ENCODE measurements at regions not wholly inside any gene's neighbourhood (a gene's known extent, or its start where the extent isn't known, plus 50 kb on each side); places are given as distances from the start of the nearest gene placed in this dataset.

DNA sequence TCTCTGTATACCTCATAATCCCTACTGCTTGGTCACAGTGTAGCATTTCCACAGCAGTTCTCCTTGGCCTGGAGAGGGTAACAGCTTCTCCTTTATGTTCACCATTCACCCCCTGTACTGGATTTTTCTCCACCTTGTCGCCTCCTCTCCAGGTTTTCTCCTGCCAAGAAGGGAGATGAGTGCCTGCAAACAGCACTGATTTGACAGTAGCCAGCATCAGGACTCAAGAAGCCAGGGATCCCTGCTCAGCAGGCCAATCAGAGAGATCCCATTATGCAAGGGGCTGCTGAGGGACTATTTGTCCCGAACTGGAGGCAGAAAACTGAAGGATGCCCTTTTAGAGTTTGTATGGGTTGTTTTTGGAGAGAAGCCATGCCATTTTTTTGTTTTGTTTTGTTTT, 68.6 kb upstream of the RIPOR2 start:
- no peak for DNase-seq
- Histone ChIP-seq H3K4me3 (ENCODE audit: low read depth, low read length) (no peak overlapping the region), H3K36me3 (no peaks in the 10 kb centered on the region), H3K9me3 (no peaks in the 10 kb centered on the region), H3K27me3 (no peaks in the 10 kb centered on the region), H3K4me1 (no peaks in the 10 kb centered on the region)
- TF ChIP-seq, protein P1, sequence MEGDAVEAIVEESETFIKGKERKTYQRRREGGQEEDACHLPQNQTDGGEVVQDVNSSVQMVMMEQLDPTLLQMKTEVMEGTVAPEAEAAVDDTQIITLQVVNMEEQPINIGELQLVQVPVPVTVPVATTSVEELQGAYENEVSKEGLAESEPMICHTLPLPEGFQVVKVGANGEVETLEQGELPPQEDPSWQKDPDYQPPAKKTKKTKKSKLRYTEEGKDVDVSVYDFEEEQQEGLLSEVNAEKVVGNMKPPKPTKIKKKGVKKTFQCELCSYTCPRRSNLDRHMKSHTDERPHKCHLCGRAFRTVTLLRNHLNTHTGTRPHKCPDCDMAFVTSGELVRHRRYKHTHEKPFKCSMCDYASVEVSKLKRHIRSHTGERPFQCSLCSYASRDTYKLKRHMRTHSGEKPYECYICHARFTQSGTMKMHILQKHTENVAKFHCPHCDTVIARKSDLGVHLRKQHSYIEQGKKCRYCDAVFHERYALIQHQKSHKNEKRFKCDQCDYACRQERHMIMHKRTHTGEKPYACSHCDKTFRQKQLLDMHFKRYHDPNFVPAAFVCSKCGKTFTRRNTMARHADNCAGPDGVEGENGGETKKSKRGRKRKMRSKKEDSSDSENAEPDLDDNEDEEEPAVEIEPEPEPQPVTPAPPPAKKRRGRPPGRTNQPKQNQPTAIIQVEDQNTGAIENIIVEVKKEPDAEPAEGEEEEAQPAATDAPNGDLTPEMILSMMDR (IDR thresholded peaks at IDR 0.05; ENCODE audit: low read depth, low read length), result no peak

- TF ChIP-seq, protein P1 (IDR thresholded peaks at IDR 0.05; ENCODE audit: low read depth, low read length), result no peak
- H3K9me3 ChIP-seq, result no peaks in the 10 kb centered on the region
- DNase-seq, result no peak
- no peaks in the 10 kb centered on the region for H3K4me1 ChIP-seq
- no peaks in the 10 kb centered on the region for H3K36me3 ChIP-seq
- H3K4me3 ChIP-seq (ENCODE audit: low read depth, low read length), result no peak overlapping the region
- no peaks in the 10 kb centered on the region for H3K27me3 ChIP-seq
These were observed 69.2 kb upstream of the RIPOR2 start for GRCh38 chr6:25005010-25005409.

- Histone ChIP-seq H3K27me3 (no peaks in the 10 kb centered on the region), H3K4me1 (no peaks in the 10 kb centered on the region), H3K36me3 (no peaks in the 10 kb centered on the region), H3K4me3 (ENCODE audit: low read depth, low read length) (no peak overlapping the region), H3K9me3 (no peaks in the 10 kb centered on the region)
- no peak for DNase-seq
- TF ChIP-seq, protein P1 (IDR thresholded peaks at IDR 0.05; ENCODE audit: low read depth, low read length), result no peak
These were observed 70.3 kb upstream of the RIPOR2 start for GRCh38 chr6:25006075-25006474.

DNA sequence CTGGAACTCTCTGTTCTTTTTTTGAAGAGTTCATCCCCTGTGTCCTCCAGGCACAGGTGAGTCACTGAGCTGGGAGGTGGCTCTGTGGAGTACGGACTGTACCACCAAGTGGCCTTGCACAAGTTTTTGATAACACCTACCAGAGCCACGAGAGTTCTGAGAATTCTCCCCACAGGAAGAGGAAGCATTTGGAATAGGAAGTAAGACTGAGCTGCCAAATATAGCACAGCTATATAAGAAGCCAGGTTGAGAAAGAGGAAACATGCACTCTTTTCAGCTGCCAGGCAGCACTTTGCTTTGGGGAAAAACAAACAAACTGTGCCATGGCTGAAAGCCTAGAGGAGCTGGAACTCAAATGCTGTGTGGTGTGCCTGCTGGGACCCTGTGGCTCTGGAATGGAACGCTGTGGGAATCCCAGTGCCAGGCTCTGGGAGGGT, 70.8 kb upstream of the RIPOR2 start:
- no peak for DNase-seq
- TF ChIP-seq, protein P1 (IDR thresholded peaks at IDR 0.05; ENCODE audit: low read depth, low read length), result no peak

DNA sequence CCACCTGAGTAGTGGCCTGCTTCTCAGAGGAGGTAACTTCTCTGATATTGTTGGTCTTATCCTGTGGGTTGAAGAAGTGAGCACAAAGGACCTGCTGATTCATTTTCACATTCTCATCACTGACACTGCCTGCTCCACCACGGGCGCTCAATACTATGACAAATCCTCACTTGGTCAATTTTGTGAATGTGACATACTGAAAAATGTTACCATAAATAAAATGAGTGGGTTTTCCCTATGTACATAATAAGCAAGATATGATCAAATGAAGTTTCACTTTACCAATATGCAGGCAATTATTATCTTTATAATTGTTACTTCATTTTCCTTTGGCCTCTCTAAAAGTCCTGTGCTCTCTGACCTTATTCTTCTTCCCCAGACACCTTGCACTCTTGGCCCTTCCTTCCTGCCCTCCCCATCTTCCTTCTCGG, 71.5 kb upstream of the RIPOR2 start:
- no peaks in the 10 kb centered on the region for H3K36me3 ChIP-seq
- H3K4me3 ChIP-seq (ENCODE audit: low read depth, low read length), result no peak overlapping the region
- no peaks in the 10 kb centered on the region for H3K27me3 ChIP-seq
- DNase-seq, result no peak
- TF ChIP-seq, protein P1 (IDR thresholded peaks at IDR 0.05; ENCODE audit: low read depth, low read length), result no peak
- no peaks in the 10 kb centered on the region for H3K4me1 ChIP-seq
- no peaks in the 10 kb centered on the region for H3K9me3 ChIP-seq

More for the DNA sequence above, 70.8 kb upstream of the RIPOR2 start:
- Histone ChIP-seq H3K4me1 (no peaks in the 10 kb centered on the region), H3K27me3 (no peaks in the 10 kb centered on the region), H3K4me3 (ENCODE audit: low read depth, low read length) (no peak overlapping the region), H3K9me3 (no peaks in the 10 kb centered on the region), H3K36me3 (no peaks in the 10 kb centered on the region)

DNA sequence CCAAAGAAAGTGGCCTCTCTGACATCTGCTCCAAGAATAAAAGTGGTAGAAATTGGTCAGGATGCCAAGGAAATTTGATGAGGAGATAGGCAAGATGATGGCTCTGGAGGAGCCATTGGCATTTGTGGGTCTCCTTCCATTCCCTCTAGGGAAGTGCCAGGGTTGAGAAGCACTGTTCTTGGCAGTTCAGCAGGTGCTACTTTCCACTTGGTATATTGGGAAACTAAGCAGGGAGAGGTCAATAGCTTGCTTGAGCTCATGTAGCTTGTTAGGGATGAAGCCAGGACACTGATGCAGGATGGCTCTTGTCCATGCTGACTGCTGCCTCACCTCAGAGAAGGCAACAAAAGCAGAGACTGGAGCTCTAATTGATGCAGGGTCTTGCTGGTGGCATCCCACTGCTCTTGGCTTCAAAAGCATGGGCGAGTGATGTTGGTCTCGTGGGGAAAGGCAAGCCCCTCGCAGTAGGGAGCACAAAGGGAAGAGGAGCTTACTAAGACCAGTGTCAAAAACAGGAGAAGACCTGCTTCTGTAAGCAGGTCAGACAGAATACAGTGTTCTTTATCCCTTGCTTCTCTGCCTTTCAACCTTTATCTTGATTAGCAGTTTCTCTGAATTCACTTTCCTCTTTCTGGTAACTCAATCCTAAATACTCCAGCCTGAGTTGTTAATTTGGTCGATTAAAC, 73.1 kb upstream of the RIPOR2 start:
- TF ChIP-seq, protein P1 (IDR thresholded peaks at IDR 0.05; ENCODE audit: low read depth, low read length), result no peak
- H3K4me1 ChIP-seq, result no peaks in the 10 kb centered on the region

More for the DNA sequence above, 73.1 kb upstream of the RIPOR2 start:
- H3K27me3 ChIP-seq, result no peaks in the 10 kb centered on the region
- no peak for DNase-seq
- H3K36me3 ChIP-seq, result no peaks in the 10 kb centered on the region
- no peaks in the 10 kb centered on the region for H3K9me3 ChIP-seq
- no peak overlapping the region for H3K4me3 ChIP-seq (ENCODE audit: low read depth, low read length)

All from BE2C (cell line).